PC-9 (cell line): ENCODE measurements at regions not wholly inside any gene's neighbourhood (a gene's known extent, or its start where the extent isn't known, plus 50 kb on each side); places are given as distances from the start of the nearest gene placed in this dataset.

ENCODE experiments used
- BruUV-seq: library from RNA; stranded (reverse); fragments of 400-500 nt; replicated peaks from 2 replicates; lab custom pipeline; 2021; lab: Mats Ljungman, UMichigan
- CTCF ChIA-PET: fragments of 300-600 bp; sonication (Branson Sonifier 250); formaldehyde crosslinking; loops from one replicate; lab custom pipeline; 2022; ENCODE audit warnings: antibody characterized with exemption; lab: Charles Lee
- POLR2A ChIA-PET: fragments of 300-600 bp; sonication (Branson Sonifier 250); formaldehyde crosslinking; loops from one replicate; lab custom pipeline; 2022; ENCODE audit warnings: antibody characterized with exemption; ENCODE audit not compliant: unreplicated experiment; lab: Charles Lee
- DNase-seq, 2 experiments: peaks; one replicate each; pipeline versions ENCODE4 v3.0.0 to v3.0.0-alpha.2; 2015 to 2022; ENCODE audit warnings: mixed read lengths in 1 of 2
- H2AFZ ChIP-seq: fragments of 200-600 bp; sonication (generic); 2 replicates; pipeline ENCODE4 v1.8.1; 2017; ENCODE audit warnings: antibody characterized with exemption
- H3F3A ChIP-seq: fragments of 200-600 bp; sonication (generic); 2 replicates; pipeline ENCODE4 v1.8.1; 2017; ENCODE audit warnings: antibody characterized with exemption, mild to moderate bottlenecking, low read depth; ENCODE audit not compliant: insufficient read depth
- H3K27ac ChIP-seq: fragments of 200-600 bp; sonication (generic); 2 replicates; pipeline ENCODE4 v1.6.1; 2016; ENCODE audit warnings: mixed run types
- H3K27me3 ChIP-seq: fragments of 200-600 bp; sonication (generic); 2 replicates; pipeline ENCODE4 v1.6.1; 2016; ENCODE audit warnings: low read depth, mixed run types; ENCODE audit not compliant: insufficient read depth
- H3K36me3 ChIP-seq: fragments of 200-600 bp; sonication (generic); 2 replicates; pipeline ENCODE4 v1.6.1; 2016; ENCODE audit warnings: low read depth, mixed run types
- H3K4me1 ChIP-seq: fragments of 200-600 bp; sonication (generic); replicated peaks from 2 replicates; pipeline ENCODE4 v1.6.1; 2016; ENCODE audit warnings: mixed run types; ENCODE audit not compliant: insufficient read depth
- H3K4me2 ChIP-seq: fragments of 200-600 bp; sonication (generic); 2 replicates; pipeline ENCODE4 v1.6.1; 2017; ENCODE audit warnings: mixed run types
- H3K4me3 ChIP-seq: fragments of 200-600 bp; sonication (generic); 2 replicates; pipeline ENCODE4 v1.6.1; 2016; ENCODE audit warnings: mixed run types
- H3K79me2 ChIP-seq: fragments of 200-600 bp; sonication (generic); 2 replicates; pipeline ENCODE4 v1.6.1; 2017; ENCODE audit warnings: low read depth, mixed run types
- H3K9me2 ChIP-seq: fragments of 200-600 bp; sonication (generic); 2 replicates; pipeline ENCODE4 v1.8.1; 2017; ENCODE audit warnings: mild to moderate bottlenecking; ENCODE audit not compliant: insufficient read depth
- H3K9me3 ChIP-seq: fragments of 200-600 bp; sonication (generic); 2 replicates; pipeline ENCODE4 v1.8.1; 2016; ENCODE audit warnings: low read depth; ENCODE audit not compliant: insufficient read depth
- H4K20me1 ChIP-seq: fragments of 200-600 bp; sonication (generic); 2 replicates; pipeline ENCODE4 v1.8.1; 2017; ENCODE audit not compliant: insufficient read depth
- CTCF ChIP-seq: fragments of 200-600 bp; sonication (generic); conservative IDR thresholded peaks from 2 replicates; pipeline ENCODE4 v1.6.1; 2017; ENCODE audit warnings: mixed run types, antibody characterized with exemption, mild to moderate bottlenecking, moderate library complexity
- EZH2 ChIP-seq: fragments of 200-600 bp; sonication (generic); IDR thresholded peaks from 2 replicates; pipeline ENCODE4 v1.8.0; 2017; ENCODE audit warnings: antibody characterized with exemption, low read depth
- intact Hi-C: fragments of 100-400 bp; cut with micrococcal nuclease; formaldehyde crosslinking; loops from one replicate; pipeline ENCODE4 v1.10.0; 2022; ENCODE audit not compliant: unreplicated experiment

GRCh38 chr1:163844459-163844858, 522.7 kb downstream of the NUF2 start:
- H3K36me3 ChIP-seq = no peaks in the 10 kb centered on the region
- H3K27ac ChIP-seq = no peak overlapping the region
- BruUV-seq = no TSS peak
- H3K9me2 ChIP-seq = no peaks in the 10 kb centered on the region
- no peak overlapping the region for H2AFZ ChIP-seq
- TF ChIP-seq EZH2 = no peak
- TF ChIP-seq CTCF = no peak
- no peaks in the 10 kb centered on the region for H4K20me1 ChIP-seq
- H3K4me1 ChIP-seq = no peaks in the 10 kb centered on the region
- H3K27me3 ChIP-seq = no peaks in the 10 kb centered on the region
- no peaks in the 10 kb centered on the region for H3K9me3 ChIP-seq
- H3K79me2 ChIP-seq = no peaks in the 10 kb centered on the region
- intact Hi-C loops = no loop called here
- H3F3A ChIP-seq = no peaks in the 10 kb centered on the region
- ChIA-PET POLR2A (no interaction called here), CTCF (no interaction called here)
- H3K4me3 ChIP-seq = no peak overlapping the region
- DNase-seq = no peak
- no peak overlapping the region for H3K4me2 ChIP-seq

GRCh38 chr1:163845279-163845678, 523.5 kb downstream of the NUF2 start:
- no peaks in the 10 kb centered on the region for H3F3A ChIP-seq
- H2AFZ ChIP-seq = no peak overlapping the region
- no peaks in the 10 kb centered on the region for H3K9me3 ChIP-seq
- no peak overlapping the region for H3K4me2 ChIP-seq
- no peak overlapping the region for H3K27ac ChIP-seq
- ChIA-PET POLR2A (no interaction called here), CTCF (no interaction called here)
- H3K36me3 ChIP-seq = no peaks in the 10 kb centered on the region
- no TSS peak for BruUV-seq
- no peaks in the 10 kb centered on the region for H3K4me1 ChIP-seq
- H3K27me3 ChIP-seq = no peaks in the 10 kb centered on the region
- H3K9me2 ChIP-seq = no peaks in the 10 kb centered on the region
- no peak for TF ChIP-seq EZH2
- TF ChIP-seq CTCF = no peak
- intact Hi-C loops = no loop called here
- H4K20me1 ChIP-seq = no peaks in the 10 kb centered on the region
- no peak overlapping the region for H3K4me3 ChIP-seq
- no peak for DNase-seq
- no peaks in the 10 kb centered on the region for H3K79me2 ChIP-seq

GRCh38 chr1:163863731-163864130, 542.0 kb downstream of the NUF2 start:
- Histone ChIP-seq H3K4me3 (no peak overlapping the region), H3K79me2 (no peaks in the 10 kb centered on the region), H3K9me3 (no peaks in the 10 kb centered on the region), H3K27ac (no peak overlapping the region), H3K36me3 (no peaks in the 10 kb centered on the region), H3K9me2 (no peaks in the 10 kb centered on the region), H3F3A (no peaks in the 10 kb centered on the region), H3K27me3 (no peaks in the 10 kb centered on the region), H3K4me1 (no peaks in the 10 kb centered on the region), H4K20me1 (no peaks in the 10 kb centered on the region), H3K4me2 (no peak overlapping the region), H2AFZ (no peak overlapping the region)
- intact Hi-C loops = no loop called here
- BruUV-seq = no TSS peak
- TF ChIP-seq EZH2 (no peak), CTCF (no peak)
- CTCF ChIA-PET = no interaction called here
- POLR2A ChIA-PET = no interaction called here
- DNase-seq = no peak
